Type B pancreatic cell (in vitro differentiated cells): ENCODE measurements at regions not wholly inside any gene's neighbourhood (a gene's known extent, or its start where the extent isn't known, plus 50 kb on each side); places are given as distances from the start of the nearest gene placed in this dataset.

Experiments used
- DNase-seq: peaks from one replicate; pipeline ENCODE4 v3.0.0; 2021; ENCODE audit warnings: mixed read lengths; ENCODE audit not compliant: unreplicated experiment; ENCODE audit errors: extremely low spot score
- H3K27ac Mint-ChIP-seq: 2 replicates; pipeline ENCODE4 v1.8.0; 2021; ENCODE audit warnings: mild to moderate bottlenecking, mixed read lengths
- H3K27me3 Mint-ChIP-seq: 2 replicates; pipeline ENCODE4 v1.8.0; 2021; ENCODE audit warnings: mixed read lengths
- H3K36me3 Mint-ChIP-seq: 2 replicates; pipeline ENCODE4 v1.8.0; 2021; ENCODE audit warnings: mixed read lengths
- H3K4me1 Mint-ChIP-seq: one replicate; pipeline ENCODE4 v1.8.0; 2021; ENCODE audit warnings: mixed read lengths; ENCODE audit not compliant: unreplicated experiment
- H3K4me3 Mint-ChIP-seq: 2 replicates; pipeline ENCODE4 v1.8.0; 2021; ENCODE audit warnings: mild to moderate bottlenecking, mixed read lengths
- H3K9me3 Mint-ChIP-seq: 2 replicates; pipeline ENCODE4 v1.8.0; 2021; ENCODE audit warnings: mixed read lengths
- CTCF ChIP-seq: fragments of 200-600 bp; sonication (generic); conservative IDR thresholded peaks from 2 replicates; pipeline ENCODE4 v1.5.0; 2021; ENCODE audit warnings: antibody characterized with exemption, mild to moderate bottlenecking

DNA sequence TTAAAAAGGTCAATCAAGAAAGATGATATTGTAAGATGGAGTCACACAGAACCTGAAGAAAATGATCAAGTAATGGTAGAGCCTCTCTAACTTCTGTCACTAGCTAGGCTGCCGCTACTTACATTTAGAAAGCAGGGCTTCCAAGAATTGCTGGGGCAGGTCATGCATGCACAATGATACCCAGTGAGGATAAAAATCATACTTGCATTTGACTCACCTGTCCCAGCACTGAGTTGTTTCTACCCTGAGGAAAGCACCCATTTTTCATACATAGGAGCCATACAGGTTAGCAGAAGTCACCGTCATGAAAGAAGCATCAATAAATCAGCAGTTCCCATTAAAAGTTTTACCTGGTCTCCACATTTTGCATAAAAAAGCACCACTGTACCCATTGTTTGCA lies 662.3 kb upstream of the FANCL start:
- no peaks in the 10 kb centered on the region for H3K36me3 Mint-ChIP-seq
- no peak for DNase-seq
- H3K4me1 Mint-ChIP-seq: peaks cover 14% of the 10 kb centered on the region
- peaks cover 2% of the 10 kb centered on the region for H3K27me3 Mint-ChIP-seq
- no peak overlapping the region for H3K4me3 Mint-ChIP-seq
- TF ChIP-seq CTCF: no peak
- H3K27ac Mint-ChIP-seq: no peak overlapping the region
- H3K9me3 Mint-ChIP-seq: no peaks in the 10 kb centered on the region

GRCh38 chr2:58900246-58901027 lies 659.3 kb upstream of the FANCL start:
- Mint-ChIP-seq H3K4me1 (peaks cover 14% of the 10 kb centered on the region), H3K9me3 (no peaks in the 10 kb centered on the region), H3K36me3 (no peaks in the 10 kb centered on the region), H3K27me3 (peaks cover 2% of the 10 kb centered on the region), H3K4me3 (no peak overlapping the region), H3K27ac (no peak overlapping the region)
- TF ChIP-seq CTCF: no peak
- no peak for DNase-seq

GRCh38 chr2:58899692-58900091 lies 658.6 kb upstream of the FANCL start:
- TF ChIP-seq CTCF: no peak
- peaks cover 14% of the 10 kb centered on the region for H3K4me1 Mint-ChIP-seq
- peaks cover 2% of the 10 kb centered on the region for H3K27me3 Mint-ChIP-seq
- DNase-seq: no peak
- H3K9me3 Mint-ChIP-seq: no peaks in the 10 kb centered on the region
- no peak overlapping the region for H3K4me3 Mint-ChIP-seq
- no peak overlapping the region for H3K27ac Mint-ChIP-seq
- H3K36me3 Mint-ChIP-seq: no peaks in the 10 kb centered on the region

DNA sequence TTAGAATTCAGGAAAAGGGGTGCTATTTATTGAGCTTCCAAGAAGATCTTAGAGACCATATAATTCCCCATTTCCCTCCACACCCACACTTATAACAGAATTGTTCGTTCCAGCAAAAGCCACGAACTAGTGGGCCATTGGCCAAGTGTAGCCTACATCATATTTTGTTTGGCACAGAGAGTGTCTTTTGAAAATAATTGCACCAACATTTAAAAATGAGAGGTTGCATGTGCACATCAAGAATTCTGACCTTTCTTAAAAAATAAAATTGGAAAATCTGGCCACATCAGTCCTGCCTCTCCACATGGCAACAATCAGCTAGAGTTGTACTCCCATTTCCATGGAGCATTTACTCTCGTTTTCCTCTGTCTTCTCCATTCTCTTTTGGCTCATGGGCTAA lies 655.5 kb upstream of the FANCL start:
- Mint-ChIP-seq H3K27me3 (no peaks in the 10 kb centered on the region), H3K27ac (no peak overlapping the region), H3K4me3 (no peak overlapping the region), H3K9me3 (no peaks in the 10 kb centered on the region), H3K36me3 (no peaks in the 10 kb centered on the region), H3K4me1 (peaks cover 14% of the 10 kb centered on the region)
- DNase-seq: no peak
- no peak for TF ChIP-seq CTCF

- Mint-ChIP-seq H3K27ac (no peak overlapping the region), H3K9me3 (no peaks in the 10 kb centered on the region), H3K4me3 (no peak overlapping the region), H3K4me1 (peaks cover 11% of the 10 kb centered on the region), H3K27me3 (no peaks in the 10 kb centered on the region), H3K36me3 (no peaks in the 10 kb centered on the region)
- DNase-seq: no peak
- TF ChIP-seq CTCF: no peak
Observed at GRCh38 chr2:58895857-58896256, 654.7 kb upstream of the FANCL start.
